ENCODE measurements at regions not wholly inside any gene's neighbourhood (a gene's known extent, or its start where the extent isn't known, plus 50 kb on each side); places are given as distances from the start of the nearest gene placed in this dataset.

DNA sequence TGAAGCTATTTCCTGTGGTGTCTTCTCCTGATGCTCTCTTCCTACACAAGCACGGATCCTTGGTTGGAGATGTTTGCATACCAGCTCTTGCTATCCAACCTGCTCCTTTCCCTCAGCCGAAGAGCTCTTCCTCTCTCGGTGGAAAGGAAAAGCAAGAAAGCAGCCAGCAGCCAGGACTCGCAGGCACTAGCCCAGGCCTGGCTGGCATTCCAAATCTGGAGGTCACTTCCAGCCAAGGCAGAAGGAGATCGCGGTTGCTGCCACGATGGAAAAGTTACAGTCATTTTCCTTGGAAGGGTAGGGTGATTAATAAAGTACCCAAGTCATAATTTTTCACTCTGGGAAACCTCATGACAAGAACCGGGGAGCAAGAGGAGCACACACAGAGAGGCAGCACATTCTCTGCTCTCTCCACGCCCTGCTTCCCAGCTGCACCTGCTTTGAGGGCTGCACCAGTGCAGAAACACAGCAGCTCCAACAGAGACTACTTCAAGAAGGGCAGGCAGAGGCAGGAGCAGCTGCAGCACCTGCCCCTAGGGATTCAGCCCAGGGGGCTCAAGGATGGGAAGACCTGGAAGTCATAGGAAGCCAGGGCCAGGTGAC, 399.3 kb downstream of the CADM1 start (continued):
- TF ChIP-seq FOXK2 (IDR thresholded peaks at IDR 0.05): no peak
- TF ChIP-seq TCF12 (IDR thresholded peaks at IDR 0.05; ENCODE audit: low read depth, low read length): no peak
- no peak for TF ChIP-seq BRCA1 (IDR thresholded peaks at IDR 0.05; ENCODE audit: low read depth, low read length)
- TF ChIP-seq, protein P1, sequence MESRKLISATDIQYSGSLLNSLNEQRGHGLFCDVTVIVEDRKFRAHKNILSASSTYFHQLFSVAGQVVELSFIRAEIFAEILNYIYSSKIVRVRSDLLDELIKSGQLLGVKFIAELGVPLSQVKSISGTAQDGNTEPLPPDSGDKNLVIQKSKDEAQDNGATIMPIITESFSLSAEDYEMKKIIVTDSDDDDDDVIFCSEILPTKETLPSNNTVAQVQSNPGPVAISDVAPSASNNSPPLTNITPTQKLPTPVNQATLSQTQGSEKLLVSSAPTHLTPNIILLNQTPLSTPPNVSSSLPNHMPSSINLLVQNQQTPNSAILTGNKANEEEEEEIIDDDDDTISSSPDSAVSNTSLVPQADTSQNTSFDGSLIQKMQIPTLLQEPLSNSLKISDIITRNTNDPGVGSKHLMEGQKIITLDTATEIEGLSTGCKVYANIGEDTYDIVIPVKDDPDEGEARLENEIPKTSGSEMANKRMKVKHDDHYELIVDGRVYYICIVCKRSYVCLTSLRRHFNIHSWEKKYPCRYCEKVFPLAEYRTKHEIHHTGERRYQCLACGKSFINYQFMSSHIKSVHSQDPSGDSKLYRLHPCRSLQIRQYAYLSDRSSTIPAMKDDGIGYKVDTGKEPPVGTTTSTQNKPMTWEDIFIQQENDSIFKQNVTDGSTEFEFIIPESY (IDR thresholded peaks at IDR 0.05): no peak
- no peak for TF ChIP-seq ZBED1 (IDR thresholded peaks at IDR 0.05; ENCODE audit: borderline replicate concordance)
- no peak for TF ChIP-seq SPI1 (IDR thresholded peaks at IDR 0.05; ENCODE audit: borderline replicate concordance, insufficient read depth, low read depth, low read length)
- no peak for TF ChIP-seq MEF2A (IDR thresholded peaks at IDR 0.05; ENCODE audit: insufficient read depth, low read depth, low read length)
- TF ChIP-seq CEBPB (IDR thresholded peaks at IDR 0.05; ENCODE audit: borderline replicate concordance in 1 of 2, low read depth in 2 of 2, low read length in 2 of 2): no peak
- TF ChIP-seq, protein P2, sequence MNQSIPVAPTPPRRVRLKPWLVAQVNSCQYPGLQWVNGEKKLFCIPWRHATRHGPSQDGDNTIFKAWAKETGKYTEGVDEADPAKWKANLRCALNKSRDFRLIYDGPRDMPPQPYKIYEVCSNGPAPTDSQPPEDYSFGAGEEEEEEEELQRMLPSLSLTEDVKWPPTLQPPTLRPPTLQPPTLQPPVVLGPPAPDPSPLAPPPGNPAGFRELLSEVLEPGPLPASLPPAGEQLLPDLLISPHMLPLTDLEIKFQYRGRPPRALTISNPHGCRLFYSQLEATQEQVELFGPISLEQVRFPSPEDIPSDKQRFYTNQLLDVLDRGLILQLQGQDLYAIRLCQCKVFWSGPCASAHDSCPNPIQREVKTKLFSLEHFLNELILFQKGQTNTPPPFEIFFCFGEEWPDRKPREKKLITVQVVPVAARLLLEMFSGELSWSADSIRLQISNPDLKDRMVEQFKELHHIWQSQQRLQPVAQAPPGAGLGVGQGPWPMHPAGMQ (IDR thresholded peaks at IDR 0.05; ENCODE audit: borderline replicate concordance): no peak
- TF ChIP-seq RAD51 (IDR thresholded peaks at IDR 0.05): no peak
- no peak for TF ChIP-seq NR2F1 (conservative IDR thresholded peaks at IDR 0.05)

DNA sequence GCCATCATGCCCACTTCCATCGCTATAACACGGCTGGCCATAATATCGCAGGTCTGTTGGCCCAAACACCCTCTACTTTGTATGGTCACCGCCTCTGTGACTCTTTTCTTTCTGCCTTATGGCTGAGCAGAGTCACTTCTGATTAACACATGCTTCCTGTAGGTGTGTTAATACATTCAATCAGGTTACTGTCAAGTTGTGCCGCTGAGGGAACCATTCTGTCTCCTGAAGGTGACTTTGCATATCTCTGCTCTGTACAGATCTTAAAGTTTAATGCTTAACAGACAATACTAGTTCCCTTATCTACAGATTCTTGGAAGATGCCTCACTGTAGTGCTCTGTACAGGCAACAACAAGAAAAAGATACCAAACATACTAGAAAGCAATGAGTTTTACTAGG, 393.1 kb downstream of the CADM1 start:
- ATAC-seq (no peak), FAIRE-seq (no peak), DNase-seq (ENCODE audit: low read depth, low spot score) (no peak)
- Histone ChIP-seq H3K79me2 (ENCODE audit: control insufficient read depth, insufficient read depth, low read length) (no peaks in the 10 kb centered on the region), H3K4me3 (no peak overlapping the region), H3K36me3 (ENCODE audit: control insufficient read depth in 2 of 2, insufficient read depth in 2 of 2, low read length in 1 of 2) (no peaks in the 10 kb centered on the region), H3K27ac (ENCODE audit: control insufficient read depth, insufficient read depth) (no peak overlapping the region), H2AFZ (ENCODE audit: control insufficient read depth, low read depth, low read length) (no peak overlapping the region), H4K20me1 (ENCODE audit: control insufficient read depth, insufficient read depth) (no peaks in the 10 kb centered on the region), H3K4me2 (ENCODE audit: control insufficient read depth, insufficient read depth) (no peak overlapping the region), H3K27me3 (replicated peaks in 1 of 2; ENCODE audit: control insufficient read depth in 2 of 2, insufficient read depth in 2 of 2, low read length in 1 of 2) (peaks cover 0 to 8% of the 10 kb centered on the region in 2 experiments; a peak in 2 of 4 replicates), H3K9ac (ENCODE audit: control insufficient read depth, insufficient read depth, low read length) (no peak overlapping the region), H3K9me3 (replicated peaks; ENCODE audit: control insufficient read depth, insufficient read depth, low read length) (no peaks in the 10 kb centered on the region), H3K4me1 (ENCODE audit: control insufficient read depth, insufficient read depth, low read length) (no peaks in the 10 kb centered on the region)
- in situ Hi-C loops (cut with MboI): no loop called here
- SMC1A ChIA-PET (ENCODE audit: uncharacterized antibody, unreplicated experiment): no interaction called here
- BruUV-seq (replicated peaks): no TSS peak
- POLR2A ChIA-PET: no interaction called here
- RAD21 ChIA-PET (ENCODE audit: unreplicated experiment): no interaction called here
- WGBS (ENCODE audit: insufficient coverage, insufficient replicate concordance, low lambda C conversion rate, missing lambda C conversion rate): 21% methylated on average over 5 of the region's 5 CpGs
- intact Hi-C loops (cut with micrococcal nuclease; ENCODE audit: unreplicated experiment): no loop called here
- CTCF ChIA-PET: no interaction called here
- TF ChIP-seq KAT2A (conservative IDR thresholded peaks at IDR 0.05; ENCODE audit: control insufficient read depth, low read depth, low read length) (no peak), SMAD5 (IDR thresholded peaks at IDR 0.05; ENCODE audit: low read depth) (no peak), POLR2AphosphoS5 (IDR thresholded peaks at IDR 0.05; ENCODE audit: low read length) (no peak), IKZF1 (conservative IDR thresholded peaks at IDR 0.05) (no peak)
- TF ChIP-seq, protein P3, sequence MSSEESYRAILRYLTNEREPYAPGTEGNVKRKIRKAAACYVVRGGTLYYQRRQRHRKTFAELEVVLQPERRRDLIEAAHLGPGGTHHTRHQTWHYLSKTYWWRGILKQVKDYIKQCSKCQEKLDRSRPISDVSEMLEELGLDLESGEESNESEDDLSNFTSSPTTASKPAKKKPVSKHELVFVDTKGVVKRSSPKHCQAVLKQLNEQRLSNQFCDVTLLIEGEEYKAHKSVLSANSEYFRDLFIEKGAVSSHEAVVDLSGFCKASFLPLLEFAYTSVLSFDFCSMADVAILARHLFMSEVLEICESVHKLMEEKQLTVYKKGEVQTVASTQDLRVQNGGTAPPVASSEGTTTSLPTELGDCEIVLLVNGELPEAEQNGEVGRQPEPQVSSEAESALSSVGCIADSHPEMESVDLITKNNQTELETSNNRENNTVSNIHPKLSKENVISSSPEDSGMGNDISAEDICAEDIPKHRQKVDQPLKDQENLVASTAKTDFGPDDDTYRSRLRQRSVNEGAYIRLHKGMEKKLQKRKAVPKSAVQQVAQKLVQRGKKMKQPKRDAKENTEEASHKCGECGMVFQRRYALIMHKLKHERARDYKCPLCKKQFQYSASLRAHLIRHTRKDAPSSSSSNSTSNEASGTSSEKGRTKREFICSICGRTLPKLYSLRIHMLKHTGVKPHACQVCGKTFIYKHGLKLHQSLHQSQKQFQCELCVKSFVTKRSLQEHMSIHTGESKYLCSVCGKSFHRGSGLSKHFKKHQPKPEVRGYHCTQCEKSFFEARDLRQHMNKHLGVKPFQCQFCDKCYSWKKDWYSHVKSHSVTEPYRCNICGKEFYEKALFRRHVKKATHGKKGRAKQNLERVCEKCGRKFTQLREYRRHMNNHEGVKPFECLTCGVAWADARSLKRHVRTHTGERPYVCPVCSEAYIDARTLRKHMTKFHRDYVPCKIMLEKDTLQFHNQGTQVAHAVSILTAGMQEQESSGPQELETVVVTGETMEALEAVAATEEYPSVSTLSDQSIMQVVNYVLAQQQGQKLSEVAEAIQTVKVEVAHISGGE (CRISPR knock-in tag; IDR thresholded peaks at IDR 0.05): no peak

Data from GM12878 (cell line).